K562 (cell line): ENCODE measurements at regions not wholly inside any gene's neighbourhood (a gene's known extent, or its start where the extent isn't known, plus 50 kb on each side); places are given as distances from the start of the nearest gene placed in this dataset.

Source experiments
- ATAC-seq: fragments of 200-7000 bp; cut with Tn5 transposase; 3 replicates; pipeline ENCODE4 v1.9.1; 2020; ENCODE audit warnings: moderate library complexity
- BruUV-seq: library from RNA; stranded (reverse); fragments of 400-500 nt; replicated peaks from 2 replicates; lab custom pipeline; 2021; lab: Mats Ljungman, UMichigan
- CTCF ChIA-PET: fragments of 300-600 bp; formaldehyde crosslinking; extraction: SDS; loops from one replicate; lab custom pipeline; 2021; ENCODE audit warnings: low intra/inter-chr PET ratio; lab: Yijun Ruan, JAX
- POLR2A ChIA-PET: fragments of 300-600, 350-650 bp; sonication (Branson Sonifier 250); formaldehyde crosslinking; extraction: SDS; loops from one replicate; lab custom pipeline; 2021; ENCODE audit warnings: antibody characterized with exemption, inconsistent platforms; lab: Yijun Ruan, JAX
- DNase-seq, 4 experiments: peaks; one replicate each; pipeline versions ENCODE4 v3.0.0 to v3.0.0-alpha.2; 2011 to 2018; ENCODE audit warnings: low spot score in 3 of 4, mixed read lengths in 3 of 4; ENCODE audit errors: extremely low read depth in 1 of 4
- FAIRE-seq: peaks from 2 replicates; lab custom pipeline; 2011; peaks lifted over from hg19 to GRCh38; lab: Jason Lieb, UNC
- H2AFZ ChIP-seq: 2 replicates; pipeline ENCODE4 v1.6.0; 2011; ENCODE audit warnings: low read depth, low read length, control low read depth, inconsistent platforms
- H3K27ac ChIP-seq: fragments of 200-600 bp; 3 replicates; pipeline ENCODE4 v1.8.0; 2011; ENCODE audit warnings: low read depth, mild to moderate bottlenecking, control low read depth, inconsistent platforms, low read length, moderate library complexity, mixed read lengths; ENCODE audit errors: extremely low read depth
- H3K27me3 ChIP-seq, 2 experiments: fragments of 300-600 bp in 1 of 2; 2 replicates in 1 of 2; 3 replicates in 1 of 2; pipeline versions ENCODE4 v1.6.0 to v1.8.0; 2011; ENCODE audit warnings: inconsistent platforms in 2 of 2, low read length in 2 of 2, mild to moderate bottlenecking in 1 of 2, mixed read lengths in 1 of 2, moderate library complexity in 1 of 2; ENCODE audit not compliant: control insufficient read depth in 2 of 2, insufficient read depth in 2 of 2
- H3K36me3 ChIP-seq: fragments of 300-600 bp; 3 replicates; pipeline ENCODE4 v1.8.0; 2011; ENCODE audit warnings: mild to moderate bottlenecking, low read length, inconsistent platforms; ENCODE audit not compliant: control insufficient read depth, insufficient read depth
- H3K4me1 ChIP-seq, 2 experiments: fragments of 200-600 bp in 1 of 2; replicated peaks in 1 of 2; 2 replicates in 1 of 2; 3 replicates in 1 of 2; pipeline versions ENCODE4 v1.5.1 to v1.8.0; 2011; ENCODE audit warnings: inconsistent platforms in 2 of 2, low read length in 2 of 2, mild to moderate bottlenecking in 1 of 2, mixed read lengths in 1 of 2, moderate library complexity in 1 of 2; ENCODE audit not compliant: control insufficient read depth in 2 of 2, insufficient read depth in 2 of 2
- H3K4me2 ChIP-seq: 2 replicates; pipeline ENCODE4 v1.6.1; 2011; ENCODE audit warnings: low read length, control low read depth, inconsistent platforms, mixed read lengths; ENCODE audit not compliant: insufficient read depth
- H3K4me3 ChIP-seq: fragments of 200-600 bp; sonication (generic), shearing (Covaris generic); 2 replicates; pipeline ENCODE4 v1.5.1; 2016; ENCODE audit warnings: control low read depth, inconsistent platforms
- H3K79me2 ChIP-seq: fragments of 200-600 bp; 3 replicates; pipeline ENCODE4 v1.8.0; 2011; ENCODE audit warnings: low read length, inconsistent platforms; ENCODE audit not compliant: control insufficient read depth, insufficient read depth
- H3K9ac ChIP-seq, 2 experiments: 2 replicates each; pipeline versions ENCODE4 v1.6.0 to v1.6.1; 2011; ENCODE audit warnings: low read depth in 2 of 2, low read length in 2 of 2, control low read depth in 1 of 2, inconsistent platforms in 1 of 2, mild to moderate bottlenecking in 1 of 2, mixed read lengths in 1 of 2; ENCODE audit not compliant: insufficient read depth in 1 of 2
- H3K9me1 ChIP-seq: one replicate; pipeline ENCODE4 v1.6.0; 2011; ENCODE audit warnings: inconsistent platforms, mild to moderate bottlenecking, low read length, moderate library complexity; ENCODE audit not compliant: control insufficient read depth, insufficient read depth
- H3K9me3 ChIP-seq: replicated peaks from 2 replicates; pipeline ENCODE4 v1.5.1; 2011; ENCODE audit warnings: low read depth, low read length, inconsistent platforms; ENCODE audit not compliant: control insufficient read depth, insufficient read depth
- H4K20me1 ChIP-seq: replicated peaks from 2 replicates; pipeline ENCODE4 v1.6.1; 2011; ENCODE audit warnings: low read length, inconsistent platforms, mixed read lengths; ENCODE audit not compliant: control insufficient read depth, insufficient read depth
- BRD9 ChIP-seq: fragments of 450-650 bp; IDR thresholded peaks from 2 replicates; pipeline ENCODE4 v1.6.1; 2018; ENCODE audit warnings: low read depth; ENCODE audit not compliant: partially characterized antibody
- CBX5 ChIP-seq: IDR thresholded peaks from 2 replicates; pipeline ENCODE4 v1.6.1; 2014; ENCODE audit warnings: low read depth, borderline replicate concordance
- CHCHD3 ChIP-seq: fragments of 250-450 bp; sonication (Bioruptor Pico); IDR thresholded peaks from 2 replicates; pipeline ENCODE4 v2.1.2; 2022; ENCODE audit warnings: mild to moderate bottlenecking
- GABPA ChIP-seq: fragments of 200-800 bp; sonication (Bioruptor generic); conservative IDR thresholded peaks from 2 replicates; pipeline ENCODE4 v1.6.1; 2016; ENCODE audit warnings: low read depth, missing genetic modification characterization, missing compliant biosample characterization
- HMGN3 ChIP-seq: IDR thresholded peaks from 2 replicates; pipeline ENCODE4 v1.6.1; 2011; ENCODE audit warnings: borderline replicate concordance, low read depth, mild to moderate bottlenecking, mixed read lengths, low read length; ENCODE audit not compliant: insufficient read length; ENCODE audit errors: extremely low read depth
- HNRNPUL1 ChIP-seq: fragments of 200-400 bp; formaldehyde crosslinking; IDR thresholded peaks from 2 replicates; pipeline ENCODE4 v1.6.1; 2017; ENCODE audit warnings: low read length
- KLF13 ChIP-seq: fragments of 450-650 bp; IDR thresholded peaks from 2 replicates; pipeline ENCODE4 v1.6.1; 2016; ENCODE audit warnings: missing genetic modification characterization, low read depth, mild to moderate bottlenecking, missing compliant biosample characterization, moderate library complexity, borderline replicate concordance
- MBD2 ChIP-seq: sonication (generic); IDR thresholded peaks from 2 replicates; pipeline ENCODE4 v1.6.1; 2016; ENCODE audit warnings: low read depth, borderline replicate concordance
- NR1H2 ChIP-seq: sonication (generic); formaldehyde crosslinking; IDR thresholded peaks from 2 replicates; pipeline ENCODE4 v1.4.0; 2020; ENCODE audit warnings: mild to moderate bottlenecking, missing genetic modification reagents
- POLR2H ChIP-seq: IDR thresholded peaks from 2 replicates; pipeline ENCODE4 v1.6.1; 2016; ENCODE audit warnings: missing genetic modification characterization, low read depth, mild to moderate bottlenecking, control low read depth, missing compliant biosample characterization, moderate library complexity
- SMAD2 ChIP-seq: fragments of 150-350 bp; IDR thresholded peaks from 2 replicates; pipeline ENCODE4 v1.6.1; 2014; ENCODE audit warnings: low read depth, mild to moderate bottlenecking, low read length
- SMARCC2 ChIP-seq: fragments of 450-650 bp; IDR thresholded peaks from 2 replicates; pipeline ENCODE4 v1.6.1; 2017; ENCODE audit warnings: antibody characterized with exemption, moderate library complexity, mild to moderate bottlenecking, low read depth
- ZKSCAN1 ChIP-seq: fragments of 150-350 bp; IDR thresholded peaks from 2 replicates; pipeline ENCODE4 v1.6.1; 2016; ENCODE audit warnings: low read depth, low read length
- WGBS: fragments of 100-300 bp; shearing (Covaris generic); methylation state at CpG from one replicate; pipeline ENCODE4 v1.1.6; 2016; ENCODE audit warnings: low coverage, mixed read lengths; ENCODE audit not compliant: insufficient coverage; ENCODE audit errors: missing lambda C conversion rate; 5-methylcytosine and 5-hydroxymethylcytosine counted together
- in situ Hi-C: fragments of 300-500 bp; cut with MboI; formaldehyde crosslinking; loops from 4 replicates; pipeline ENCODE4 v1.15.0; 2018; ENCODE audit warnings: inconsistent platforms, mixed read lengths
- intact Hi-C: fragments of 100-400 bp; cut with micrococcal nuclease; formaldehyde crosslinking; loops from 2 replicates; pipeline ENCODE4 v1.14.2; 2022
- TF ChIP-seq, protein P1 (sequence below): fragments of 150-350 bp; IDR thresholded peaks from 2 replicates; pipeline ENCODE4 v1.6.1; 2014; ENCODE audit warnings: low read depth, mild to moderate bottlenecking, low read length, borderline replicate concordance
- TF ChIP-seq, protein P2 (sequence below): fragments of 450-650 bp; IDR thresholded peaks from 2 replicates; pipeline ENCODE4 v1.6.1; 2018; ENCODE audit warnings: mild to moderate bottlenecking, low read depth; ENCODE audit not compliant: partially characterized antibody

DNA sequence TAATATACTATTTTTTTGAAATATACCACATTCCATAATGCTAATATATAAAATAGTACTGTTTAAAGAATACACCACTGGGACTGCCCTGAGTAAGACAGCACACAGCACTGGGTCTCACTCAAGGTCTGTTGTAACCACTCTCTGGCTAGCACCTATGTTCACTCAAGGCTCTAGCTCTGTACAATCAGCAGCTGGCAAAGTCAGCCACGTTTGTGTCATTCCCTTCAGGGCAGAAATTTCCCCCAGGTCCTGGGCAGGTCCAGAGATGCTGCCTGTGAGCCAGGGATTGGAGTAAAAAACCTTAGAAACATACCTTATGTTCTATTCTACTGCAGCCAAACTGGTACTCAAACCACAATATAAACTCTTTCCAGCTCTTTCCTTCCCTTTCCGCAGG lies 1160.2 kb upstream of the ADGRL3 start:
- ChIA-PET POLR2A (no interaction called here), CTCF (no interaction called here)
- Histone ChIP-seq H2AFZ (no peak overlapping the region), H3K9ac (no peak overlapping the region), H3K9me1 (no peaks in the 10 kb centered on the region), H3K36me3 (no peaks in the 10 kb centered on the region), H3K4me3 (no peak overlapping the region), H3K9me3 (no peaks in the 10 kb centered on the region), H3K4me1 (no peaks in the 10 kb centered on the region), H3K27ac (no peak overlapping the region), H4K20me1 (no peaks in the 10 kb centered on the region), H3K79me2 (no peaks in the 10 kb centered on the region), H3K4me2 (no peak overlapping the region), H3K27me3 (no peaks in the 10 kb centered on the region)
- FAIRE-seq (no peak), DNase-seq (no peak), ATAC-seq (no peak)
- 5% methylated on average over 2 of the region's 2 CpGs for WGBS
- TF ChIP-seq HNRNPUL1: no peak
- TF ChIP-seq SMAD2: no peak
- TF ChIP-seq, protein P1, sequence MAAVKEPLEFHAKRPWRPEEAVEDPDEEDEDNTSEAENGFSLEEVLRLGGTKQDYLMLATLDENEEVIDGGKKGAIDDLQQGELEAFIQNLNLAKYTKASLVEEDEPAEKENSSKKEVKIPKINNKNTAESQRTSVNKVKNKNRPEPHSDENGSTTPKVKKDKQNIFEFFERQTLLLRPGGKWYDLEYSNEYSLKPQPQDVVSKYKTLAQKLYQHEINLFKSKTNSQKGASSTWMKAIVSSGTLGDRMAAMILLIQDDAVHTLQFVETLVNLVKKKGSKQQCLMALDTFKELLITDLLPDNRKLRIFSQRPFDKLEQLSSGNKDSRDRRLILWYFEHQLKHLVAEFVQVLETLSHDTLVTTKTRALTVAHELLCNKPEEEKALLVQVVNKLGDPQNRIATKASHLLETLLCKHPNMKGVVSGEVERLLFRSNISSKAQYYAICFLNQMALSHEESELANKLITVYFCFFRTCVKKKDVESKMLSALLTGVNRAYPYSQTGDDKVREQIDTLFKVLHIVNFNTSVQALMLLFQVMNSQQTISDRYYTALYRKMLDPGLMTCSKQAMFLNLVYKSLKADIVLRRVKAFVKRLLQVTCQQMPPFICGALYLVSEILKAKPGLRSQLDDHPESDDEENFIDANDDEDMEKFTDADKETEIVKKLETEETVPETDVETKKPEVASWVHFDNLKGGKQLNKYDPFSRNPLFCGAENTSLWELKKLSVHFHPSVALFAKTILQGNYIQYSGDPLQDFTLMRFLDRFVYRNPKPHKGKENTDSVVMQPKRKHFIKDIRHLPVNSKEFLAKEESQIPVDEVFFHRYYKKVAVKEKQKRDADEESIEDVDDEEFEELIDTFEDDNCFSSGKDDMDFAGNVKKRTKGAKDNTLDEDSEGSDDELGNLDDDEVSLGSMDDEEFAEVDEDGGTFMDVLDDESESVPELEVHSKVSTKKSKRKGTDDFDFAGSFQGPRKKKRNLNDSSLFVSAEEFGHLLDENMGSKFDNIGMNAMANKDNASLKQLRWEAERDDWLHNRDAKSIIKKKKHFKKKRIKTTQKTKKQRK: no peak
- TF ChIP-seq BRD9: no peak
- no peak for TF ChIP-seq CHCHD3
- TF ChIP-seq KLF13 (tag): no peak
- TF ChIP-seq POLR2H (tag): no peak
- TF ChIP-seq ZKSCAN1: no peak
- no peak for TF ChIP-seq NR1H2 (CRISPR knock-in tag)
- no peak for TF ChIP-seq MBD2
- TF ChIP-seq, protein P2, sequence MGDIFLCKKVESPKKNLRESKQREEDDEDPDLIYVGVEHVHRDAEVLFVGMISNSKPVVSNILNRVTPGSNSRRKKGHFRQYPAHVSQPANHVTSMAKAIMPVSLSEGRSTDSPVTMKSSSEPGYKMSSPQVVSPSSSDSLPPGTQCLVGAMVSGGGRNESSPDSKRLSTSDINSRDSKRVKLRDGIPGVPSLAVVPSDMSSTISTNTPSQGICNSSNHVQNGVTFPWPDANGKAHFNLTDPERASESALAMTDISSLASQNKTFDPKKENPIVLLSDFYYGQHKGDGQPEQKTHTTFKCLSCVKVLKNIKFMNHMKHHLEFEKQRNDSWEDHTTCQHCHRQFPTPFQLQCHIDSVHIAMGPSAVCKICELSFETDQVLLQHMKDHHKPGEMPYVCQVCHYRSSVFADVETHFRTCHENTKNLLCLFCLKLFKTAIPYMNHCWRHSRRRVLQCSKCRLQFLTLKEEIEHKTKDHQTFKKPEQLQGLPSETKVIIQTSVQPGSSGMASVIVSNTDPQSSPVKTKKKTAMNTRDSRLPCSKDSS: no peak
- no peak for TF ChIP-seq SMARCC2
- TF ChIP-seq GABPA (tag): no peak
- TF ChIP-seq CBX5: no peak
- no peak for TF ChIP-seq HMGN3
- intact Hi-C loops (no loop called here), in situ Hi-C loops (no loop called here)
- no TSS peak for BruUV-seq
